Common myeloid progenitor, CD34-positive (primary cell): ENCODE measurements at regions not wholly inside any gene's neighbourhood (a gene's known extent, or its start where the extent isn't known, plus 50 kb on each side); places are given as distances from the start of the nearest gene placed in this dataset.

ENCODE experiments used
- CTCF ChIA-PET: fragments of 350-600 bp; sonication (Branson Sonifier 250); formaldehyde crosslinking; loops from one replicate; lab custom pipeline; 2021; ENCODE audit warnings: antibody characterized with exemption; lab: Charles Lee
- POLR2A ChIA-PET: fragments of 350-600 bp; sonication (Branson Sonifier 250); formaldehyde crosslinking; loops from one replicate; lab custom pipeline; 2021; ENCODE audit warnings: antibody characterized with exemption; lab: Charles Lee
- DNase-seq, 3 donors: peaks; one replicate each; pipeline versions ENCODE4 v3.0.0 to v3.0.0-alpha.2; 2013
- H3K27ac ChIP-seq, 2 experiments: 1 replicate in 1 of 2; 2 replicates in 1 of 2; pipeline ENCODE4 v1.7.0; 2013; ENCODE audit warnings: inconsistent platforms in 2 of 2, low read length in 2 of 2, mild to moderate bottlenecking in 2 of 2, low read depth in 1 of 2, moderate library complexity in 1 of 2; ENCODE audit not compliant: severe bottlenecking in 2 of 2, insufficient read depth in 1 of 2, poor library complexity in 1 of 2
- H3K27me3 ChIP-seq, 5 experiments: replicated peaks in 2 of 5; 1 replicate in 3 of 5; 2 replicates in 2 of 5; pipeline versions ENCODE4 v1.6.1 to v1.7.0; 2013; ENCODE audit warnings: low read length in 4 of 5, mild to moderate bottlenecking in 2 of 5, moderate library complexity in 2 of 5, inconsistent platforms in 1 of 5; ENCODE audit not compliant: insufficient read depth in 5 of 5, control insufficient read depth in 4 of 5
- H3K36me3 ChIP-seq, 4 experiments: 1 replicate in 2 of 4; 2 replicates in 2 of 4; pipeline versions ENCODE4 v1.6.1 to v1.7.0; 2013; ENCODE audit warnings: low read length in 3 of 4, control low read depth in 1 of 4, mild to moderate bottlenecking in 1 of 4; ENCODE audit not compliant: control insufficient read depth in 4 of 4, insufficient read depth in 4 of 4
- H3K4me1 ChIP-seq, 4 experiments: 1 replicate in 3 of 4; 2 replicates in 1 of 4; pipeline versions ENCODE4 v1.6.1 to v1.7.1; 2013; ENCODE audit warnings: low read length in 3 of 4, mild to moderate bottlenecking in 3 of 4, control low read depth in 1 of 4, inconsistent platforms in 1 of 4, moderate library complexity in 1 of 4; ENCODE audit not compliant: control insufficient read depth in 4 of 4, insufficient read depth in 4 of 4; ENCODE audit errors: control extremely low read depth in 1 of 4
- H3K4me3 ChIP-seq, 7 experiments: 1 replicate in 4 of 7; 2 replicates in 3 of 7; pipeline versions ENCODE4 v1.5.1 to v1.7.0; 2013; ENCODE audit warnings: mild to moderate bottlenecking in 7 of 7, low read length in 6 of 7, moderate library complexity in 6 of 7, inconsistent platforms in 2 of 7, low read depth in 2 of 7, control low read depth in 1 of 7; ENCODE audit not compliant: insufficient read depth in 4 of 7, control insufficient read depth in 1 of 7; ENCODE audit errors: extremely low read depth in 1 of 7
- H3K9me3 ChIP-seq, 5 experiments: 1 replicate in 4 of 5; 2 replicates in 1 of 5; pipeline versions ENCODE4 v1.6.1 to v1.7.1; 2013; ENCODE audit warnings: low read length in 4 of 5, mild to moderate bottlenecking in 2 of 5, inconsistent platforms in 1 of 5, low read depth in 1 of 5, moderate library complexity in 1 of 5; ENCODE audit not compliant: control insufficient read depth in 4 of 5, insufficient read depth in 2 of 5; ENCODE audit errors: control extremely low read depth in 1 of 5
- WGBS: methylation state at CpG from one replicate; pipeline ENCODE4 v1.1.5; 2013; ENCODE audit not compliant: insufficient coverage; 5-methylcytosine and 5-hydroxymethylcytosine counted together

GRCh38 chr10:4733843-4734224 is 92.2 kb upstream of the AKR1E2 start:
- CTCF ChIA-PET, result no interaction called here
- no peak overlapping the region for H3K4me3 ChIP-seq
- no peaks in the 10 kb centered on the region for H3K4me1 ChIP-seq
- 98% methylated on average over 3 of the region's 3 CpGs for WGBS
- no peak for DNase-seq
- no peak overlapping the region for H3K27ac ChIP-seq
- POLR2A ChIA-PET, result no interaction called here
- H3K9me3 ChIP-seq, result no peaks in the 10 kb centered on the region
- no peaks in the 10 kb centered on the region for H3K27me3 ChIP-seq
- H3K36me3 ChIP-seq, result no peaks in the 10 kb centered on the region

DNA sequence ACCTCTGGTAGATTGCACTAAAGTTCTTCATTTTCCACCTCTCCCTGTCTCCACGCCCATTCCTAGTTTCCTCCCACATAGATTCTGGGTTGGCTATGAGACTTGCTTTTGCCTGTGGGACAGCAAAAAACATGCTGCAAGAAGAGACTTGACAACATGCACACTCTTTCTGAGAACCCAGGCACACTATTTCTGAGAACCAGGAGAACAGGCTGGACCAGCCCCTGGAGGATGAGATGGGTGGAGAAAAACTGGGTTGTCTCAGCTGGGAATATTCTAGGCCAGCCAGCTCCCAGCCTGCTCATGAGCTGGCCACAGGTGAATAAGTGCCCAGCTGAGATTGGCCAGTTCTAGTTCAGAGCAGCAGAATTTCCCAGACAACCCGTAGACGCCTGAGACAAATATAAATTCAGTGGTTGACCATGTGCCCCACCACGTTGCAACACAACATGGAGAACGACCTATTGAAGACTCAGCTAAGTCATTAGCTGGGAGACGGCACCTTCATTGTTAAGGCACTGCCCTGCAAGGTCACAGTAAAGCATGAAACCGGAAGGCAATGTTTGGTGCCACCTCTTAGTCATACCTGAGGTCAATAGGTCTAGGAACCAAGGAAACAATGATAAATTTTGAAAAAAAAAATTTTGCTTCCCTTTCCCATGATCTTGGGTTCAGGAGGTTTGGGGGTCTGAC is 92.7 kb upstream of the AKR1E2 start:
- DNase-seq, result no peak
- no peaks in the 10 kb centered on the region for H3K4me1 ChIP-seq
- H3K27me3 ChIP-seq, result no peaks in the 10 kb centered on the region
- no peaks in the 10 kb centered on the region for H3K36me3 ChIP-seq
- H3K27ac ChIP-seq, result no peak overlapping the region
- 97% methylated on average over 7 of the region's 7 CpGs for WGBS
- POLR2A ChIA-PET, result no interaction called here
- no peak overlapping the region for H3K4me3 ChIP-seq
- H3K9me3 ChIP-seq, result no peaks in the 10 kb centered on the region
- CTCF ChIA-PET, result no interaction called here

GRCh38 chr10:4730998-4731397 is 95.0 kb upstream of the AKR1E2 start:
- no peak for DNase-seq
- Histone ChIP-seq H3K4me1 (no peaks in the 10 kb centered on the region), H3K4me3 (no peak overlapping the region), H3K27me3 (no peaks in the 10 kb centered on the region), H3K27ac (no peak overlapping the region), H3K9me3 (no peaks in the 10 kb centered on the region), H3K36me3 (no peaks in the 10 kb centered on the region)
- WGBS, result 100% methylated on average over 1 of the region's 3 CpGs
- CTCF ChIA-PET, result no interaction called here
- POLR2A ChIA-PET, result no interaction called here

DNA sequence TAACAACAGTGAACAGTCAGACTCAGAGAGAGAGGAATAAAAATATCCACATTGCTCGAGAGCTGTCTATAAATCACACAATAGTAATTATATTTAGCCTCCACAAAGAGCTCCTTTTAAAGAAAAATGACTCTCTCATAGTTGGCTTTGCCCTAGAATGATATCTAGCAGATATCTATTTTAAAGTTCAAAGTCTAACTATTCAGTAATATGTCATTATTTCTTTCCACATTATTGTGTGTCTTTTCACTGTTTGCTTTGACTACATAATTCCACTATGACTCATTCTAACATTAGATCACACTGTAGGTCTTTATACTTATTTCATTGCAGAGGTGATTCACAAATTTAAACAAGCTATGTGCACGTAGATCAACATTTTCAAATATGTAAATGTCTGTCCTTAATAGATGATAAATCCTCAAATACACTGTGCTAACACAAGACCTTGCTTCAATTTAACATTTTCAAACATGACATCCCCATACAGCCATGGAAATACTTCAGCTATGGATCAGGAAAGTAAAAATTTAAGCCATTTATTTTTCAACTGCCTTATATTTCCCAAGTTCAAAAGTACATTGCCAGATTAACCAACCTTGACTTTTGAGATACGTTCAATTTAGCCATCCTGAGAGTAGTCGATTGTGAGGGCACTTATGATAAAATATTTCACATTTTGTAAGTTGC is 99.9 kb upstream of the AKR1E2 start:
- Histone ChIP-seq H3K4me3 (no peak overlapping the region), H3K27ac (no peak overlapping the region), H3K9me3 (peaks cover 0 to under 1% (median 0%) of the 10 kb centered on the region in 5 experiments), H3K4me1 (peaks cover 0 to 4% (median 1%) of the 10 kb centered on the region in 4 experiments), H3K27me3 (no peaks in the 10 kb centered on the region), H3K36me3 (no peaks in the 10 kb centered on the region)
- CTCF ChIA-PET, result interaction anchor here (0.9 kb wide), 1 partner anchor 22 kb away, joined by 3 read pairs; no protein-coding TSS in a partner anchor
- 33% methylated on average over 1 of the region's 4 CpGs for WGBS
- POLR2A ChIA-PET, result no interaction called here
- DNase-seq, result peak in 1 of 3 donors; percentile 8

- H3K4me3 ChIP-seq, result no peak overlapping the region
- no peak for DNase-seq
- H3K36me3 ChIP-seq, result no peaks in the 10 kb centered on the region
- ChIA-PET CTCF (no interaction called here), POLR2A (no interaction called here)
- H3K27me3 ChIP-seq, result no peaks in the 10 kb centered on the region
- peaks cover 0 to 4% (median 1%) of the 10 kb centered on the region in 4 experiments for H3K4me1 ChIP-seq
- peaks cover 0 to 2% (median 0%) of the 10 kb centered on the region in 5 experiments for H3K9me3 ChIP-seq
- H3K27ac ChIP-seq, result no peak overlapping the region
Measured at GRCh38 chr10:4723860-4724259, 102.1 kb upstream of the AKR1E2 start.

DNA sequence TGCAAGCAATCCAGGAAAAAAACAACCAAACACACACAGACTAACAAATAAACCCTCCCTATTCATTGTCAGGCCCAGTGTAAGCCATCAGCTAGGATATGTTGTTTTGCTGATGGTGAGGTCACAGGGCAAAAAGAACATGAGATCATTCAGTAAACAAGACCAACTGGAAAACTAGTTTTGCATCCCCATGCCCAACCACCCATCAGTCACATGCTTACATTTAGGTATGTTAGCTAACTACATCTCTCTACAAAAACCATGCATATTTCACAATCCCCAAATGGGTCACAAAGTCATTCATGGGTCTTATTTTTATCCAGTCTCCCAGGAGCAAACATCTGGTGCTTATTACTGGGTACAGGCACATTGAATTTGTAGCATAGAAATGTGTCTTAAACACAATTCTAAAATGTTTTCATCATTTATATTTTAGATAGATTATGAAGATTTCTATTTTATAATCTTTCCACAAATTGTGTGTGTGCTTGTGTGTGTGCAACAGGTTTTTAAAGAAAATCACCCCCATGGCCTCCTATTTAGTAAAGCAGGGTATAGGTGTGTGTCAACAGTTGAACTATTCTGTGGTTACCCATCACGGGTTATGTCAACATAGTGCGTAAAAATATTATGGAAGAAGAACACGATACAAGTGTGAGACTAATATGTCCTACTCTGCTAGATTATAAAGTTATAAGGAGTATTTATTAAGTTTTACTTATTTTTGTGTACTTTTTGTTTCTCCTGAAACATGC is 103.8 kb upstream of the AKR1E2 start:
- DNase-seq, result no peak
- Histone ChIP-seq H3K27me3 (no peaks in the 10 kb centered on the region), H3K27ac (no peak overlapping the region), H3K36me3 (no peaks in the 10 kb centered on the region), H3K4me3 (no peak overlapping the region), H3K9me3 (peaks cover 0 to 2% (median 0%) of the 10 kb centered on the region in 5 experiments), H3K4me1 (peaks cover 0 to 4% (median 1%) of the 10 kb centered on the region in 4 experiments)
- ChIA-PET CTCF (interaction anchor here (0.9 to 1.2 kb wide), 2 partner anchors 11 to 13 kb away, joined by 3 read pairs; no protein-coding TSS in a partner anchor), POLR2A (no interaction called here)
- no CpG with 5 or more reads among the region's 3 CpGs for WGBS
